GM18508 (cell line): ENCODE measurements at regions not wholly inside any gene's neighbourhood (a gene's known extent, or its start where the extent isn't known, plus 50 kb on each side); places are given as distances from the start of the nearest gene placed in this dataset.
"Not testable (repeated sequence)": the region's sequence is repeated elsewhere in the genome, so short reads cannot be mapped to it uniquely, and the experiment has no call there.

ENCODE experiments used
- ATAC-seq: cut with Tn5 transposase; IDR thresholded peaks from one replicate; pipeline ENCODE4 v1.9.1; 2021; ENCODE audit warnings: moderate number of reproducible peaks; ENCODE audit not compliant: insufficient read depth, unreplicated experiment

GRCh38 chrX:39020051-39020669, 218.9 kb downstream of the MID1IP1 start:
- ATAC-seq: no peak

- ATAC-seq: no peak
These were observed 220.8 kb downstream of the MID1IP1 start for GRCh38 chrX:39022106-39022505.

- ATAC-seq: no peak
These were observed 228.0 kb downstream of the MID1IP1 start for GRCh38 chrX:39029221-39029620.

GRCh38 chrX:39030636-39031035, 229.4 kb downstream of the MID1IP1 start:
- no peak for ATAC-seq

GRCh38 chrX:39039890-39040289, 238.6 kb downstream of the MID1IP1 start:
- ATAC-seq: no peak

GRCh38 chrX:39043838-39044550, 242.7 kb downstream of the MID1IP1 start:
- ATAC-seq: no peak

GRCh38 chrX:39047174-39047573, 245.9 kb downstream of the MID1IP1 start:
- ATAC-seq: no peak

GRCh38 chrX:39049975-39050374, 248.7 kb downstream of the MID1IP1 start:
- no peak for ATAC-seq

- no peak for ATAC-seq
These were observed 249.2 kb downstream of the MID1IP1 start for GRCh38 chrX:39050427-39050826.

- ATAC-seq: no peak
These were observed 251.5 kb downstream of the MID1IP1 start for GRCh38 chrX:39052751-39053150.

- ATAC-seq: no peak
These were observed 257.5 kb downstream of the MID1IP1 start for GRCh38 chrX:39058724-39059123.

- ATAC-seq: no peak
These were observed 258.6 kb downstream of the MID1IP1 start for GRCh38 chrX:39059866-39060265.

GRCh38 chrX:39063037-39063436, 261.8 kb downstream of the MID1IP1 start:
- no peak for ATAC-seq

- ATAC-seq: no peak
These were observed 262.4 kb downstream of the MID1IP1 start for GRCh38 chrX:39063702-39064101.

GRCh38 chrX:39065051-39065871, 264.0 kb downstream of the MID1IP1 start:
- no peak for ATAC-seq

GRCh38 chrX:39067866-39068265, 266.6 kb downstream of the MID1IP1 start:
- no peak for ATAC-seq

- not testable (repeated sequence) for ATAC-seq
These were observed 267.4 kb downstream of the MID1IP1 start for GRCh38 chrX:39068634-39069033.

- no peak for ATAC-seq
These were observed 268.8 kb downstream of the MID1IP1 start for GRCh38 chrX:39070009-39070408.

GRCh38 chrX:39073131-39073530, 271.9 kb downstream of the MID1IP1 start:
- no peak for ATAC-seq

- ATAC-seq: no peak
These were observed 295.3 kb downstream of the MID1IP1 start for GRCh38 chrX:39096599-39096998.

GRCh38 chrX:39104745-39105144, 303.5 kb downstream of the MID1IP1 start:
- ATAC-seq: no peak
